ENCODE measurements at regions not wholly inside any gene's neighbourhood (a gene's known extent, or its start where the extent isn't known, plus 50 kb on each side); places are given as distances from the start of the nearest gene placed in this dataset.

DNA sequence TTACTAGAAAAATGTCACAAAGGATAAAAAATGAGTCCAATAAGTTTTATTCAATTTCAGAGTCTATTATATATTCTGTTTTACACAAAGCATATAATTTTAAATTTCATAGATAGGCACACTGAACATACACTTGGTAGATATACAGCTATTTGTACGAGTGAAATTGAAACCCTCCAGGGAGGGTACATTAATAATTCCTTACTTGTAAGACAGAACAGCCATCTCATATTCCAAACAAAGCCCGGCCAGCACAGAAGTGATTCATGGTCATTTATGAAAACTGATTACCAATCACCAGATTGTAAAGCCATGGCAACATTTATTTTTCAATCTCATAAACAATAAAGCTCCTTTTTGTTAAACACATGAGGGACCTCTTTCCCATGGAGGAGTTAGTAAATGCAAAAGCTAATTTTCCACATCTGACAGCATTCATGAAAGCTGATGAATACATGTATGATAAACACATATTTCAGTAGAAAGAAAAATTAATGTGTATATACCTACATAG is 190.6 kb downstream of the TDRD15 start:
- no peaks in the 10 kb centered on the region for H3K4me1 ChIP-seq (ENCODE audit: control insufficient read depth in 3 of 3, insufficient read depth in 3 of 3, low read length in 3 of 3)
- H3K27me3 ChIP-seq (ENCODE audit: control insufficient read depth in 3 of 3, insufficient read depth in 3 of 3, low read length in 3 of 3): no peaks in the 10 kb centered on the region

GRCh38 chr2:21317131-21317530 is 193.4 kb downstream of the TDRD15 start:
- Histone ChIP-seq H3K4me3 (ENCODE audit: low read length in 3 of 3) (no peak overlapping the region), H3K27me3 (ENCODE audit: control insufficient read depth in 3 of 3, insufficient read depth in 3 of 3, low read length in 3 of 3) (no peaks in the 10 kb centered on the region), H3K9ac (ENCODE audit: low read depth in 1 of 3, low read length in 3 of 3) (no peak overlapping the region), H3K27ac (ENCODE audit: low read depth, low read length) (no peak overlapping the region), H3K36me3 (ENCODE audit: control insufficient read depth in 3 of 3, insufficient read depth in 3 of 3, low read length in 3 of 3) (no peaks in the 10 kb centered on the region), H3K4me1 (ENCODE audit: control insufficient read depth in 3 of 3, insufficient read depth in 3 of 3, low read length in 3 of 3) (no peaks in the 10 kb centered on the region), H3K9me3 (ENCODE audit: control insufficient read depth in 3 of 3, low read length in 3 of 3) (no peaks in the 10 kb centered on the region)

More for the DNA sequence above, 190.6 kb downstream of the TDRD15 start:
- Histone ChIP-seq H3K9ac (ENCODE audit: low read depth in 1 of 3, low read length in 3 of 3) (no peak overlapping the region), H3K27ac (ENCODE audit: low read depth, low read length) (no peak overlapping the region), H3K9me3 (ENCODE audit: control insufficient read depth in 3 of 3, low read length in 3 of 3) (no peaks in the 10 kb centered on the region), H3K36me3 (ENCODE audit: control insufficient read depth in 3 of 3, insufficient read depth in 3 of 3, low read length in 3 of 3) (no peaks in the 10 kb centered on the region), H3K4me3 (ENCODE audit: low read length in 3 of 3) (no peak overlapping the region)

DNA sequence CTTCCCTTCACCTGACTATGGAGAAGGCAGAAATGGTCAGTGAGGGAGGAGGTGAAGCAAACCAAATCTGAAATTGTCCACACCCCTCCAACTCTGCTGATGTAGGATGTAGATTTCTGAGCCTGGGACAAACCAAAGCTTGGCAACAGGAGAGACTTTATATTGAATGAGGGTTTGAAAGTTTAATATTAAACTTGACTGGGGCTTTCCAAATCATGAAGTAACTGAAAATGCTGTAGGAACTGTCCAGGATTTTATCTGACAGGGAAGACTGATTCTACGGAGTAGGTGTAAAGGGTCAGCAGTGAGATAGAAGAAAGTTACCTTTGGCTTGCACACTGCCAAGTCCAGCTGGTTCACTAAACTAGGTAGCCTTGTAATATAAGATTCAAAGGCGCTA is 194.5 kb downstream of the TDRD15 start:
- no peaks in the 10 kb centered on the region for H3K27me3 ChIP-seq (ENCODE audit: control insufficient read depth in 3 of 3, insufficient read depth in 3 of 3, low read length in 3 of 3)
- H3K4me1 ChIP-seq (ENCODE audit: control insufficient read depth in 3 of 3, insufficient read depth in 3 of 3, low read length in 3 of 3): no peaks in the 10 kb centered on the region
- no peaks in the 10 kb centered on the region for H3K36me3 ChIP-seq (ENCODE audit: control insufficient read depth in 3 of 3, insufficient read depth in 3 of 3, low read length in 3 of 3)
- H3K9me3 ChIP-seq (ENCODE audit: control insufficient read depth in 3 of 3, low read length in 3 of 3): no peaks in the 10 kb centered on the region
- no peak overlapping the region for H3K4me3 ChIP-seq (ENCODE audit: low read length in 3 of 3)
- H3K27ac ChIP-seq (ENCODE audit: low read depth, low read length): no peak overlapping the region
- no peak overlapping the region for H3K9ac ChIP-seq (ENCODE audit: low read depth in 1 of 3, low read length in 3 of 3)

DNA sequence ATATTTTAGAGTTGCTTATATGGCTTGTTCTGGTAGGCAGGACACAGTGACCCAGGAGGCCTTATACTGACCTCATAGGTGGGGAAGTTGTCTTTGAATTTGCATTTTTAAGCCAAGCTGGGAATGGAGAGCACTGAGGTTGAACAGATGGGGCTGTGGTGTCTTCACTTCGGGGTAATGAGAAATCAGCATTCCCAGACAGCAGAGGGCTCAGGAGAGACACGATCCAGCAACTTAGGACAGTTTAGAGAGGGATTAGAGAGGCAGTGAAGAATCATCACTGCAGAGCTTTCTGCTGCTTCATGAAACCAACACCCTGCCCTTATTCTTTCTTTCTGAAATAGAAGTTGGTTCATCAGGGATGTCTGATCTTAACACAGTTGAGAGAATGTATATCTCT is 202.4 kb downstream of the TDRD15 start:
- no peaks in the 10 kb centered on the region for H3K4me1 ChIP-seq (ENCODE audit: control insufficient read depth in 3 of 3, insufficient read depth in 3 of 3, low read length in 3 of 3)
- no peak overlapping the region for H3K4me3 ChIP-seq (ENCODE audit: low read length in 3 of 3)
- no peaks in the 10 kb centered on the region for H3K36me3 ChIP-seq (ENCODE audit: control insufficient read depth in 3 of 3, insufficient read depth in 3 of 3, low read length in 3 of 3)
- no peak overlapping the region for H3K27ac ChIP-seq (ENCODE audit: low read depth, low read length)
- H3K27me3 ChIP-seq (ENCODE audit: control insufficient read depth in 3 of 3, insufficient read depth in 3 of 3, low read length in 3 of 3): no peaks in the 10 kb centered on the region
- no peak overlapping the region for H3K9ac ChIP-seq (ENCODE audit: low read depth in 1 of 3, low read length in 3 of 3)
- no peaks in the 10 kb centered on the region for H3K9me3 ChIP-seq (ENCODE audit: control insufficient read depth in 3 of 3, low read length in 3 of 3)

DNA sequence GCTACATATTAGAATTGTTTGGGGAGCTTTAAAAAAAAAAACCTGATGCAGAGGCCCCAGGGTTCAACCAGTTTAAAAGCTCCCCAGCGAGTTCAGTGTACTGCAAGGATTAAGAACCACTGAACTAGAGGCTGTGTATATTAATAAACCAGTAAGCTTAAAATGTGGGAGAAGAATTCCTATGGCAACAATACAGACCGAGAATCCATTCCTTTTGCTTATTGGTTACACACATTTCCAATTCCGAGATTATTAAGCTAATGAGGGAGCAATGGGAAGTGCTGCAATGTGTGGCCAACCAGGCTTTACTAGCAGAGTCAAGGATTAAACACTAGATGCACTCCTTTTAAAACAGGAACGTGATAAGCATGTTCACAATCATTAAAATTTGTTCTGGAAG is 204.4 kb downstream of the TDRD15 start:
- H3K9ac ChIP-seq (ENCODE audit: low read depth in 1 of 3, low read length in 3 of 3): no peak overlapping the region
- no peak overlapping the region for H3K27ac ChIP-seq (ENCODE audit: low read depth, low read length)
- H3K36me3 ChIP-seq (ENCODE audit: control insufficient read depth in 3 of 3, insufficient read depth in 3 of 3, low read length in 3 of 3): no peaks in the 10 kb centered on the region
- H3K27me3 ChIP-seq (ENCODE audit: control insufficient read depth in 3 of 3, insufficient read depth in 3 of 3, low read length in 3 of 3): no peaks in the 10 kb centered on the region
- no peak overlapping the region for H3K4me3 ChIP-seq (ENCODE audit: low read length in 3 of 3)
- no peaks in the 10 kb centered on the region for H3K9me3 ChIP-seq (ENCODE audit: control insufficient read depth in 3 of 3, low read length in 3 of 3)
- H3K4me1 ChIP-seq (ENCODE audit: control insufficient read depth in 3 of 3, insufficient read depth in 3 of 3, low read length in 3 of 3): no peaks in the 10 kb centered on the region

DNA sequence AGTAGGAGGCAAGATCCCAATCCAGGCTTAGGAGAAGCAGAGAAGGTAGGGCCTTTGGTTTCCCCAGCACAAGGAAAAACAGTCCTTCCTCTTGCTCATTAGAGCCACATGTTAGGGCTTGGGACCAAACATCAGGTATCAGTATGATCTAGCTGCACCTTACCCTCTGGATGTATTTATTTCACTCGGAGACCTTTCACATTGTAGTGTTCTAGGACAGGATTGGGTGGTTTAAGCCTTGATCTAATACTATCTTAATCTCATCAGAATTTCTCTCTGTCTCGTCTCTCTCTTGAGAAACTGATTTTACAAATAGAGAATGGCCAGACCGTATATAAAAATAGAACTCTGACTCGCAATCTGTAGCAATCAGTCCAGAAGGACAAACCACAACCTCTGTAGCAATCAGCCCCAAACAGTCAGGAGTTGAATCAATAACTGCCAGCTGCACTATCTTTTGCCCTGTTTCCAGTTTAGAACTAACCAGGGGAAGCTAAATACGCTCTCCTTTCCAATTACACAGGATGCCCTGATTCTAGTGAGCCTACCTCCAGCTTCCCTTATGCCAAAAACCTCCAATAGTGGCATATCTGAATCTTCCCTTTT is 207.1 kb downstream of the TDRD15 start:
- Histone ChIP-seq H3K4me1 (ENCODE audit: control insufficient read depth in 3 of 3, insufficient read depth in 3 of 3, low read length in 3 of 3) (no peaks in the 10 kb centered on the region), H3K36me3 (ENCODE audit: control insufficient read depth in 3 of 3, insufficient read depth in 3 of 3, low read length in 3 of 3) (no peaks in the 10 kb centered on the region), H3K9me3 (ENCODE audit: control insufficient read depth in 3 of 3, low read length in 3 of 3) (no peaks in the 10 kb centered on the region)

GRCh38 chr2:21331625-21332370 is 208.0 kb downstream of the TDRD15 start:
- H3K9ac ChIP-seq (ENCODE audit: low read depth in 1 of 3, low read length in 3 of 3): no peak overlapping the region
- H3K27ac ChIP-seq (ENCODE audit: low read depth, low read length): no peak overlapping the region
- H3K4me3 ChIP-seq (ENCODE audit: low read length in 3 of 3): no peak overlapping the region
- no peaks in the 10 kb centered on the region for H3K4me1 ChIP-seq (ENCODE audit: control insufficient read depth in 3 of 3, insufficient read depth in 3 of 3, low read length in 3 of 3)
- no peaks in the 10 kb centered on the region for H3K9me3 ChIP-seq (ENCODE audit: control insufficient read depth in 3 of 3, low read length in 3 of 3)
- no peaks in the 10 kb centered on the region for H3K36me3 ChIP-seq (ENCODE audit: control insufficient read depth in 3 of 3, insufficient read depth in 3 of 3, low read length in 3 of 3)
- no peaks in the 10 kb centered on the region for H3K27me3 ChIP-seq (ENCODE audit: control insufficient read depth in 3 of 3, insufficient read depth in 3 of 3, low read length in 3 of 3)

More for the DNA sequence above, 207.1 kb downstream of the TDRD15 start:
- H3K9ac ChIP-seq (ENCODE audit: low read depth in 1 of 3, low read length in 3 of 3): no peak overlapping the region
- H3K27me3 ChIP-seq (ENCODE audit: control insufficient read depth in 3 of 3, insufficient read depth in 3 of 3, low read length in 3 of 3): no peaks in the 10 kb centered on the region
- H3K27ac ChIP-seq (ENCODE audit: low read depth, low read length): no peak overlapping the region
- no peak overlapping the region for H3K4me3 ChIP-seq (ENCODE audit: low read length in 3 of 3)

- H3K9me3 ChIP-seq (ENCODE audit: control insufficient read depth in 3 of 3, low read length in 3 of 3): no peaks in the 10 kb centered on the region
- H3K4me3 ChIP-seq (ENCODE audit: low read length in 3 of 3): no peak overlapping the region
- no peak overlapping the region for H3K27ac ChIP-seq (ENCODE audit: low read depth, low read length)
- H3K27me3 ChIP-seq (ENCODE audit: control insufficient read depth in 3 of 3, insufficient read depth in 3 of 3, low read length in 3 of 3): no peaks in the 10 kb centered on the region
- no peaks in the 10 kb centered on the region for H3K4me1 ChIP-seq (ENCODE audit: control insufficient read depth in 3 of 3, insufficient read depth in 3 of 3, low read length in 3 of 3)
- no peaks in the 10 kb centered on the region for H3K36me3 ChIP-seq (ENCODE audit: control insufficient read depth in 3 of 3, insufficient read depth in 3 of 3, low read length in 3 of 3)
- H3K9ac ChIP-seq (ENCODE audit: low read depth in 1 of 3, low read length in 3 of 3): no peak overlapping the region
Measured at GRCh38 chr2:21332993-21333625, 209.3 kb downstream of the TDRD15 start.

GRCh38 chr2:21333684-21334083 is 209.9 kb downstream of the TDRD15 start:
- Histone ChIP-seq H3K4me3 (ENCODE audit: low read length in 3 of 3) (no peak overlapping the region), H3K9ac (ENCODE audit: low read depth in 1 of 3, low read length in 3 of 3) (no peak overlapping the region), H3K27me3 (ENCODE audit: control insufficient read depth in 3 of 3, insufficient read depth in 3 of 3, low read length in 3 of 3) (no peaks in the 10 kb centered on the region)

GRCh38 chr2:21346984-21347383 is 223.2 kb downstream of the TDRD15 start:
- H3K4me1 ChIP-seq (ENCODE audit: control insufficient read depth in 3 of 3, insufficient read depth in 3 of 3, low read length in 3 of 3): no peaks in the 10 kb centered on the region
- no peak overlapping the region for H3K9ac ChIP-seq (ENCODE audit: low read depth in 1 of 3, low read length in 3 of 3)
- H3K27me3 ChIP-seq (ENCODE audit: control insufficient read depth in 3 of 3, insufficient read depth in 3 of 3, low read length in 3 of 3): no peaks in the 10 kb centered on the region
- H3K36me3 ChIP-seq (ENCODE audit: control insufficient read depth in 3 of 3, insufficient read depth in 3 of 3, low read length in 3 of 3): no peaks in the 10 kb centered on the region
- no peak overlapping the region for H3K4me3 ChIP-seq (ENCODE audit: low read length in 3 of 3)
- no peak overlapping the region for H3K27ac ChIP-seq (ENCODE audit: low read depth, low read length)
- H3K9me3 ChIP-seq (ENCODE audit: control insufficient read depth in 3 of 3, low read length in 3 of 3): no peaks in the 10 kb centered on the region

More at GRCh38 chr2:21333684-21334083, 209.9 kb downstream of the TDRD15 start:
- H3K36me3 ChIP-seq (ENCODE audit: control insufficient read depth in 3 of 3, insufficient read depth in 3 of 3, low read length in 3 of 3): no peaks in the 10 kb centered on the region
- H3K4me1 ChIP-seq (ENCODE audit: control insufficient read depth in 3 of 3, insufficient read depth in 3 of 3, low read length in 3 of 3): no peaks in the 10 kb centered on the region
- H3K9me3 ChIP-seq (ENCODE audit: control insufficient read depth in 3 of 3, low read length in 3 of 3): no peaks in the 10 kb centered on the region
- H3K27ac ChIP-seq (ENCODE audit: low read depth, low read length): no peak overlapping the region
